GM23338 (cell line): ENCODE measurements at regions not wholly inside any gene's neighbourhood (a gene's known extent, or its start where the extent isn't known, plus 50 kb on each side); places are given as distances from the start of the nearest gene placed in this dataset.

ENCODE experiments used
- ATAC-seq: fragments of 200-7000 bp; cut with Tn5 transposase; 3 replicates; pipeline ENCODE4 v1.9.1; 2020
- DNase-seq: peaks from one replicate; pipeline ENCODE4 v3.0.0-alpha.2; 2015; ENCODE audit warnings: low spot score
- H2AFZ ChIP-seq: fragments of 200-600 bp; sonication (generic); 2 replicates; pipeline ENCODE4 v1.8.0; 2016; ENCODE audit warnings: antibody characterized with exemption, mild to moderate bottlenecking, moderate library complexity
- H3F3A ChIP-seq: fragments of 200-600 bp; sonication (generic); replicated peaks from 2 replicates; pipeline ENCODE4 v1.8.0; 2017; ENCODE audit warnings: antibody characterized with exemption, mixed run types, low read depth
- H3K27ac ChIP-seq: fragments of 200-600 bp; sonication (generic); 2 replicates; pipeline ENCODE4 v1.6.1; 2016; ENCODE audit warnings: low read depth
- H3K27me3 ChIP-seq: fragments of 200-600 bp; sonication (generic); 2 replicates; pipeline ENCODE4 v1.8.0; 2016; ENCODE audit warnings: mild to moderate bottlenecking, mixed run types, moderate library complexity; ENCODE audit not compliant: insufficient read depth
- H3K36me3 ChIP-seq: fragments of 200-600 bp; sonication (generic); 2 replicates; pipeline ENCODE4 v1.8.0; 2016; ENCODE audit warnings: mild to moderate bottlenecking; ENCODE audit not compliant: insufficient read depth
- H3K4me1 ChIP-seq: fragments of 200-600 bp; sonication (generic); 2 replicates; pipeline ENCODE4 v1.8.0; 2016; ENCODE audit warnings: mild to moderate bottlenecking, moderate library complexity; ENCODE audit not compliant: insufficient read depth
- H3K4me2 ChIP-seq: fragments of 200-600 bp; sonication (generic); 2 replicates; pipeline ENCODE4 v1.7.1; 2017; ENCODE audit warnings: mixed run types
- H3K4me3 ChIP-seq: fragments of 200-600 bp; sonication (generic); 2 replicates; pipeline ENCODE4 v1.6.1; 2016; ENCODE audit warnings: mixed run types
- H3K79me2 ChIP-seq: fragments of 200-600 bp; sonication (generic); replicated peaks from 2 replicates; pipeline ENCODE4 v1.8.0; 2017; ENCODE audit warnings: mild to moderate bottlenecking; ENCODE audit not compliant: insufficient read depth
- H3K9me2 ChIP-seq: fragments of 200-600 bp; sonication (generic); 2 replicates; pipeline ENCODE4 v1.8.0; 2017; ENCODE audit not compliant: insufficient read depth
- H4K20me1 ChIP-seq: fragments of 200-600 bp; sonication (generic); replicated peaks from 2 replicates; pipeline ENCODE4 v1.8.0; 2017; ENCODE audit warnings: mild to moderate bottlenecking; ENCODE audit not compliant: insufficient read depth
- H3K27ac Mint-ChIP-seq: 2 replicates; pipeline ENCODE4 v1.8.0; 2020; ENCODE audit warnings: inconsistent platforms, mild to moderate bottlenecking, moderate library complexity, mixed read lengths
- H3K27me3 Mint-ChIP-seq: 3 replicates; pipeline ENCODE4 v1.8.0; 2022; ENCODE audit warnings: low read depth, mild to moderate bottlenecking, moderate library complexity, mixed read lengths, inconsistent platforms; ENCODE audit not compliant: insufficient read depth, poor library complexity
- H3K36me3 Mint-ChIP-seq: 3 replicates; pipeline ENCODE4 v1.8.0; 2021; ENCODE audit warnings: low read depth, mild to moderate bottlenecking, inconsistent platforms, moderate library complexity, mixed read lengths
- H3K4me1 Mint-ChIP-seq: 3 replicates; pipeline ENCODE4 v1.8.0; 2020; ENCODE audit warnings: mild to moderate bottlenecking, inconsistent platforms, mixed read lengths
- H3K4me3 Mint-ChIP-seq: 3 replicates; pipeline ENCODE4 v1.8.0; 2021; ENCODE audit warnings: moderate library complexity, mild to moderate bottlenecking, inconsistent platforms, mixed read lengths
- H3K9me3 Mint-ChIP-seq: 3 replicates; pipeline ENCODE4 v1.8.0; 2020; ENCODE audit warnings: moderate library complexity, mild to moderate bottlenecking, inconsistent platforms, mixed read lengths
- EZH2phosphoT487 ChIP-seq: fragments of 200-600 bp; sonication (generic); IDR thresholded peaks from one replicate; pipeline ENCODE4 v1.8.1; 2018; ENCODE audit warnings: antibody characterized with exemption; ENCODE audit not compliant: unreplicated experiment
- JUNB ChIP-seq: IDR thresholded peaks from one replicate; pipeline ENCODE4 v1.6.1; 2016; ENCODE audit warnings: antibody characterized with exemption; ENCODE audit not compliant: unreplicated experiment
- NANOG ChIP-seq: IDR thresholded peaks from 2 replicates; pipeline ENCODE4 v1.6.1; 2016; ENCODE audit warnings: antibody characterized with exemption, borderline replicate concordance
- POLR2AphosphoS5 ChIP-seq: IDR thresholded peaks from 2 replicates; pipeline ENCODE4 v1.6.1; 2016; ENCODE audit warnings: antibody characterized with exemption, low read depth
- ZNF114 ChIP-seq: fragments of 250-450 bp; sonication (Bioruptor Pico); IDR thresholded peaks from 2 replicates; pipeline ENCODE4 v1.5.0; 2020; ENCODE audit warnings: mild to moderate bottlenecking, moderate library complexity
- ZNF331 ChIP-seq: fragments of 250-450 bp; sonication (Bioruptor Pico); IDR thresholded peaks from 2 replicates; pipeline ENCODE4 v1.5.0; 2020; ENCODE audit warnings: low read depth, mild to moderate bottlenecking, moderate library complexity
- TF ChIP-seq, protein P1 (sequence below): fragments of 250-450 bp; sonication (Bioruptor Pico); IDR thresholded peaks from 2 replicates; pipeline ENCODE4 v1.5.0; 2020; ENCODE audit warnings: mild to moderate bottlenecking, moderate library complexity

GRCh38 chr18:51250458-51251024 is 53.1 kb upstream of the MEX3C start (continued):
- TF ChIP-seq, protein P1, sequence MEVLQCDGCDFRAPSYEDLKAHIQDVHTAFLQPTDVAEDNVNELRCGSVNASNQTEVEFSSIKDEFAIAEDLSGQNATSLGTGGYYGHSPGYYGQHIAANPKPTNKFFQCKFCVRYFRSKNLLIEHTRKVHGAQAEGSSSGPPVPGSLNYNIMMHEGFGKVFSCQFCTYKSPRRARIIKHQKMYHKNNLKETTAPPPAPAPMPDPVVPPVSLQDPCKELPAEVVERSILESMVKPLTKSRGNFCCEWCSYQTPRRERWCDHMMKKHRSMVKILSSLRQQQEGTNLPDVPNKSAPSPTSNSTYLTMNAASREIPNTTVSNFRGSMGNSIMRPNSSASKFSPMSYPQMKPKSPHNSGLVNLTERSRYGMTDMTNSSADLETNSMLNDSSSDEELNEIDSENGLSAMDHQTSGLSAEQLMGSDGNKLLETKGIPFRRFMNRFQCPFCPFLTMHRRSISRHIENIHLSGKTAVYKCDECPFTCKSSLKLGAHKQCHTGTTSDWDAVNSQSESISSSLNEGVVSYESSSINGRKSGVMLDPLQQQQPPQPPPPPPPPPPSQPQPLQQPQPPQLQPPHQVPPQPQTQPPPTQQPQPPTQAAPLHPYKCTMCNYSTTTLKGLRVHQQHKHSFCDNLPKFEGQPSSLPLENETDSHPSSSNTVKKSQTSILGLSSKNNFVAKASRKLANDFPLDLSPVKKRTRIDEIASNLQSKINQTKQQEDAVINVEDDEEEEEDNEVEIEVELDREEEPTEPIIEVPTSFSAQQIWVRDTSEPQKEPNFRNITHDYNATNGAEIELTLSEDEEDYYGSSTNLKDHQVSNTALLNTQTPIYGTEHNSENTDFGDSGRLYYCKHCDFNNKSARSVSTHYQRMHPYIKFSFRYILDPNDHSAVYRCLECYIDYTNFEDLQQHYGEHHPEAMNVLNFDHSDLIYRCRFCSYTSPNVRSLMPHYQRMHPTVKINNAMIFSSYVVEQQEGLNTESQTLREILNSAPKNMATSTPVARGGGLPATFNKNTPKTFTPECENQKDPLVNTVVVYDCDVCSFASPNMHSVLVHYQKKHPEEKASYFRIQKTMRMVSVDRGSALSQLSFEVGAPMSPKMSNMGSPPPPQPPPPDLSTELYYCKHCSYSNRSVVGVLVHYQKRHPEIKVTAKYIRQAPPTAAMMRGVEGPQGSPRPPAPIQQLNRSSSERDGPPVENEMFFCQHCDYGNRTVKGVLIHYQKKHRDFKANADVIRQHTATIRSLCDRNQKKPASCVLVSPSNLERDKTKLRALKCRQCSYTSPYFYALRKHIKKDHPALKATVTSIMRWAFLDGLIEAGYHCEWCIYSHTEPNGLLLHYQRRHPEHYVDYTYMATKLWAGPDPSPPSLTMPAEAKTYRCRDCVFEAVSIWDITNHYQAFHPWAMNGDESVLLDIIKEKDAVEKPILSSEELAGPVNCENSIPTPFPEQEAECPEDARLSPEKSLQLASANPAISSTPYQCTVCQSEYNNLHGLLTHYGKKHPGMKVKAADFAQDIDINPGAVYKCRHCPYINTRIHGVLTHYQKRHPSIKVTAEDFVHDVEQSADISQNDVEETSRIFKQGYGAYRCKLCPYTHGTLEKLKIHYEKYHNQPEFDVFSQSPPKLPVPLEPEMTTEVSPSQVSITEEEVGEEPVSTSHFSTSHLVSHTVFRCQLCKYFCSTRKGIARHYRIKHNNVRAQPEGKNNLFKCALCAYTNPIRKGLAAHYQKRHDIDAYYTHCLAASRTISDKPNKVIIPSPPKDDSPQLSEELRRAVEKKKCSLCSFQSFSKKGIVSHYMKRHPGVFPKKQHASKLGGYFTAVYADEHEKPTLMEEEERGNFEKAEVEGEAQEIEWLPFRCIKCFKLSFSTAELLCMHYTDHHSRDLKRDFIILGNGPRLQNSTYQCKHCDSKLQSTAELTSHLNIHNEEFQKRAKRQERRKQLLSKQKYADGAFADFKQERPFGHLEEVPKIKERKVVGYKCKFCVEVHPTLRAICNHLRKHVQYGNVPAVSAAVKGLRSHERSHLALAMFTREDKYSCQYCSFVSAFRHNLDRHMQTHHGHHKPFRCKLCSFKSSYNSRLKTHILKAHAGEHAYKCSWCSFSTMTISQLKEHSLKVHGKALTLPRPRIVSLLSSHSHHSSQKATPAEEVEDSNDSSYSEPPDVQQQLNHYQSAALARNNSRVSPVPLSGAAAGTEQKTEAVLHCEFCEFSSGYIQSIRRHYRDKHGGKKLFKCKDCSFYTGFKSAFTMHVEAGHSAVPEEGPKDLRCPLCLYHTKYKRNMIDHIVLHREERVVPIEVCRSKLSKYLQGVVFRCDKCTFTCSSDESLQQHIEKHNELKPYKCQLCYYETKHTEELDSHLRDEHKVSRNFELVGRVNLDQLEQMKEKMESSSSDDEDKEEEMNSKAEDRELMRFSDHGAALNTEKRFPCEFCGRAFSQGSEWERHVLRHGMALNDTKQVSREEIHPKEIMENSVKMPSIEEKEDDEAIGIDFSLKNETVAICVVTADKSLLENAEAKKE (CRISPR knock-in tag) = no peak
- TF ChIP-seq JUNB (no peak), EZH2phosphoT487 (no peak), NANOG (no peak), ZNF331 (CRISPR knock-in tag) (no peak), ZNF114 (no peak)

GRCh38 chr18:51251625-51252024 is 54.1 kb upstream of the MEX3C start:
- H3K4me1 Mint-ChIP-seq = peaks cover 7% of the 10 kb centered on the region

More at GRCh38 chr18:51251625-51252024, 54.1 kb upstream of the MEX3C start:
- Mint-ChIP-seq H3K27me3 (peaks cover 2% of the 10 kb centered on the region), H3K36me3 (peaks cover 2% of the 10 kb centered on the region; the same call in 1 of the 3 replicates), H3K4me3 (no peak overlapping the region), H3K27ac (no peak overlapping the region), H3K9me3 (no peaks in the 10 kb centered on the region)
- Histone ChIP-seq H3K4me3 (no peak overlapping the region), H3F3A (no peaks in the 10 kb centered on the region), H2AFZ (peak overlapping the region; percentile 88), H3K27ac (no peak overlapping the region), H4K20me1 (no peaks in the 10 kb centered on the region), H3K36me3 (no peaks in the 10 kb centered on the region), H3K9me2 (no peaks in the 10 kb centered on the region; the same call in none of the 2 replicates), H3K79me2 (no peaks in the 10 kb centered on the region), H3K4me2 (no peak overlapping the region), H3K4me1 (peaks cover 8% of the 10 kb centered on the region), H3K27me3 (no peaks in the 10 kb centered on the region)
- TF ChIP-seq JUNB (no peak), POLR2AphosphoS5 (no peak)
- DNase-seq (no peak), ATAC-seq (no peak)
